ENCODE measurements at regions not wholly inside any gene's neighbourhood (a gene's known extent, or its start where the extent isn't known, plus 50 kb on each side); places are given as distances from the start of the nearest gene placed in this dataset.

DNA sequence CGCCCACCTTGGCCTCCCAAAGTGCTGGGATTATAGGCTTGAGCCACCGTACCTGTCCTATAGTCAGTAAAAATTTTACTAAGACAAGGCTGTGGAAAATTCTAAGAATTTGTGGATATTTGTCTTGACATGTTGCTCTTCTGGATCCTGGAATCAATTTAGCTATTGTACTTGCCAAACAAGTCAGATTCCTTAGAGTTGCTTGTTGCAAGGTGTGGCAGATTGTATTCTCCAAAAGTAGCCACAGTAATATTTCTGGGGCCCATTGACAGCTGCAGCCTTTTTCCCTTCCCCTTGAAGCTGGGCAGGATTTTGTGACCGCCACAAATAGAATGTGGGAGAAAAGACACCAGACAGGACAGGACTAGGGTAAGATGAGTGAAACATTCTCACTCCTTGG is 98.8 kb upstream of the TMTC4 start:
- TF ChIP-seq, protein P1, sequence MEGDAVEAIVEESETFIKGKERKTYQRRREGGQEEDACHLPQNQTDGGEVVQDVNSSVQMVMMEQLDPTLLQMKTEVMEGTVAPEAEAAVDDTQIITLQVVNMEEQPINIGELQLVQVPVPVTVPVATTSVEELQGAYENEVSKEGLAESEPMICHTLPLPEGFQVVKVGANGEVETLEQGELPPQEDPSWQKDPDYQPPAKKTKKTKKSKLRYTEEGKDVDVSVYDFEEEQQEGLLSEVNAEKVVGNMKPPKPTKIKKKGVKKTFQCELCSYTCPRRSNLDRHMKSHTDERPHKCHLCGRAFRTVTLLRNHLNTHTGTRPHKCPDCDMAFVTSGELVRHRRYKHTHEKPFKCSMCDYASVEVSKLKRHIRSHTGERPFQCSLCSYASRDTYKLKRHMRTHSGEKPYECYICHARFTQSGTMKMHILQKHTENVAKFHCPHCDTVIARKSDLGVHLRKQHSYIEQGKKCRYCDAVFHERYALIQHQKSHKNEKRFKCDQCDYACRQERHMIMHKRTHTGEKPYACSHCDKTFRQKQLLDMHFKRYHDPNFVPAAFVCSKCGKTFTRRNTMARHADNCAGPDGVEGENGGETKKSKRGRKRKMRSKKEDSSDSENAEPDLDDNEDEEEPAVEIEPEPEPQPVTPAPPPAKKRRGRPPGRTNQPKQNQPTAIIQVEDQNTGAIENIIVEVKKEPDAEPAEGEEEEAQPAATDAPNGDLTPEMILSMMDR (tag by site-specific recombination; IDR thresholded peaks at IDR 0.05) = no peak
- no peak for TF ChIP-seq GLIS1 (tag by site-specific recombination; IDR thresholded peaks at IDR 0.05)
- TF ChIP-seq ZBTB21 (tag by site-specific recombination; IDR thresholded peaks at IDR 0.05) = no peak
- TF ChIP-seq, protein P2, sequence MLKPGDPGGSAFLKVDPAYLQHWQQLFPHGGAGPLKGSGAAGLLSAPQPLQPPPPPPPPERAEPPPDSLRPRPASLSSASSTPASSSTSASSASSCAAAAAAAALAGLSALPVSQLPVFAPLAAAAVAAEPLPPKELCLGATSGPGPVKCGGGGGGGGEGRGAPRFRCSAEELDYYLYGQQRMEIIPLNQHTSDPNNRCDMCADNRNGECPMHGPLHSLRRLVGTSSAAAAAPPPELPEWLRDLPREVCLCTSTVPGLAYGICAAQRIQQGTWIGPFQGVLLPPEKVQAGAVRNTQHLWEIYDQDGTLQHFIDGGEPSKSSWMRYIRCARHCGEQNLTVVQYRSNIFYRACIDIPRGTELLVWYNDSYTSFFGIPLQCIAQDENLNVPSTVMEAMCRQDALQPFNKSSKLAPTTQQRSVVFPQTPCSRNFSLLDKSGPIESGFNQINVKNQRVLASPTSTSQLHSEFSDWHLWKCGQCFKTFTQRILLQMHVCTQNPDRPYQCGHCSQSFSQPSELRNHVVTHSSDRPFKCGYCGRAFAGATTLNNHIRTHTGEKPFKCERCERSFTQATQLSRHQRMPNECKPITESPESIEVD (tag by site-specific recombination; IDR thresholded peaks at IDR 0.05) = no peak
- no peak for TF ChIP-seq ZNF791 (tag by site-specific recombination; IDR thresholded peaks at IDR 0.05)
- no peak for TF ChIP-seq GLI4 (tag by site-specific recombination; IDR thresholded peaks at IDR 0.05)
- TF ChIP-seq ZNF121 (tag by site-specific recombination; IDR thresholded peaks at IDR 0.05) = no peak
- TF ChIP-seq ZNF335 (tag by site-specific recombination; conservative IDR thresholded peaks at IDR 0.05) = no peak
- no peak for TF ChIP-seq ZFP3 (tag by site-specific recombination; IDR thresholded peaks at IDR 0.05; ENCODE audit: low read depth)
- no peak for TF ChIP-seq BCL11A (tag by site-specific recombination; IDR thresholded peaks at IDR 0.05; ENCODE audit: low read depth)
